ENCODE measurements at regions not wholly inside any gene's neighbourhood (a gene's known extent, or its start where the extent isn't known, plus 50 kb on each side); places are given as distances from the start of the nearest gene placed in this dataset.

DNA sequence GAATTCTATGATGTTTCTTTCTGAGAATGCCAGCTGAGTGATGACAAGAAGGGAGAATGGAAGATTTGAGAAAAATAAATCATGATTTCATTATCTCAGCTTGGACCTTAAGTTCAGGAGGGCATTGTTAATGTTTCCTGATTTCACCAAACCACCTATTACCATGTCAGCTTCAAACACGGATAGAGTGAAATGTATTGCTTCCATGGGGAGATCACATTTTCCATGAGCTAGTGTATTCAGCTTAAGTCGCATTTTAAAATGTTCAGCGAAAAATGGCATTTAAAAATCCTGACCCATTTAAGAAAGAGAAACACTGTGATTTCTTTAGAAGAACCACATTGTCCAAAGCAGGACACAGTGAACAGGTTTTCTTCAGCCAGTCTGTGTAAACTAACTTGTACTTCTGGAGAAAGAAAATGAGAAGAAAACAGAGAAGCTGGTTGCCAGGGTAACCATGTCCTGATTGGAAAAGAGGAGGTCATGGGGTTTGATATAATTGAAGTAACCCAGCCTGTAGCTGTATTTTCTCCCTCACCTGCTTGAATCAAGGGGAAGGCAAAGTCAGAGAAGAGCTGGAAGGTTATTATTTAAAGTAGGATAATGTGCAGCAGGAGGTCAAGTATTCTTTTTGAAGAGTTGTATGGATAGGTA, 684.1 kb upstream of the NRSN1 start:
- Histone ChIP-seq H3K36me3 (ENCODE audit: control insufficient read depth in 2 of 2, insufficient read depth in 1 of 2, low read length in 2 of 2) (no peaks in the 10 kb centered on the region), H3K9me3 (ENCODE audit: control insufficient read depth, insufficient read depth, low read depth, low read length) (no peaks in the 10 kb centered on the region), H3K4me3 (ENCODE audit: low read depth, low read length) (no peak overlapping the region), H3K27ac (ENCODE audit: extremely low read depth, low read depth, low read length) (no peak overlapping the region), H3K4me1 (ENCODE audit: control insufficient read depth, insufficient read depth, low read length) (peaks cover 2% of the 10 kb centered on the region; the same call in 1 of the 2 replicates)
- POLR2A ChIA-PET, result interaction anchor here (0.6 kb wide), 1 partner anchor 27 kb away, joined by 4 read pairs; no protein-coding TSS in a partner anchor
- CTCF ChIA-PET, result no interaction called here
- TF ChIP-seq ZNF184 (tag by site-specific recombination; IDR thresholded peaks at IDR 0.05) (no peak), ZBTB20 (tag by site-specific recombination; IDR thresholded peaks at IDR 0.05) (no peak), CTCF (tag by site-specific recombination; IDR thresholded peaks at IDR 0.05) (no peak), ZNF10 (tag by site-specific recombination; IDR thresholded peaks at IDR 0.05) (no peak), EGR2 (tag by site-specific recombination; IDR thresholded peaks at IDR 0.05; ENCODE audit: low read depth) (no peak), ZBTB48 (tag by site-specific recombination; IDR thresholded peaks at IDR 0.05) (no peak), ZNF175 (tag by site-specific recombination; IDR thresholded peaks at IDR 0.05) (no peak), ZNF121 (tag by site-specific recombination; IDR thresholded peaks at IDR 0.05) (no peak), IKZF3 (tag by site-specific recombination; IDR thresholded peaks at IDR 0.05) (no peak), ZNF654 (tag by site-specific recombination; IDR thresholded peaks at IDR 0.05; ENCODE audit: low read depth) (no peak), ZNF138 (tag by site-specific recombination; IDR thresholded peaks at IDR 0.05; ENCODE audit: borderline replicate concordance) (no peak), ZNF155 (tag by site-specific recombination; IDR thresholded peaks at IDR 0.05) (no peak), ZNF776 (tag by site-specific recombination; IDR thresholded peaks at IDR 0.05; ENCODE audit: borderline replicate concordance) (no peak), ZNF747 (tag by site-specific recombination; IDR thresholded peaks at IDR 0.05) (no peak), ZNF423 (tag by site-specific recombination; IDR thresholded peaks at IDR 0.05) (no peak), ZNF133 (tag by site-specific recombination; IDR thresholded peaks at IDR 0.05) (no peak)
- TF ChIP-seq, protein P1, sequence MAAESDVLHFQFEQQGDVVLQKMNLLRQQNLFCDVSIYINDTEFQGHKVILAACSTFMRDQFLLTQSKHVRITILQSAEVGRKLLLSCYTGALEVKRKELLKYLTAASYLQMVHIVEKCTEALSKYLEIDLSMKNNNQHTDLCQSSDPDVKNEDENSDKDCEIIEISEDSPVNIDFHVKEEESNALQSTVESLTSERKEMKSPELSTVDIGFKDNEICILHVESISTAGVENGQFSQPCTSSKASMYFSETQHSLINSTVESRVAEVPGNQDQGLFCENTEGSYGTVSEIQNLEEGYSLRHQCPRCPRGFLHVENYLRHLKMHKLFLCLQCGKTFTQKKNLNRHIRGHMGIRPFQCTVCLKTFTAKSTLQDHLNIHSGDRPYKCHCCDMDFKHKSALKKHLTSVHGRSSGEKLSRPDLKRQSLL (tag by site-specific recombination; IDR thresholded peaks at IDR 0.05), result no peak
- TF ChIP-seq, protein P2, sequence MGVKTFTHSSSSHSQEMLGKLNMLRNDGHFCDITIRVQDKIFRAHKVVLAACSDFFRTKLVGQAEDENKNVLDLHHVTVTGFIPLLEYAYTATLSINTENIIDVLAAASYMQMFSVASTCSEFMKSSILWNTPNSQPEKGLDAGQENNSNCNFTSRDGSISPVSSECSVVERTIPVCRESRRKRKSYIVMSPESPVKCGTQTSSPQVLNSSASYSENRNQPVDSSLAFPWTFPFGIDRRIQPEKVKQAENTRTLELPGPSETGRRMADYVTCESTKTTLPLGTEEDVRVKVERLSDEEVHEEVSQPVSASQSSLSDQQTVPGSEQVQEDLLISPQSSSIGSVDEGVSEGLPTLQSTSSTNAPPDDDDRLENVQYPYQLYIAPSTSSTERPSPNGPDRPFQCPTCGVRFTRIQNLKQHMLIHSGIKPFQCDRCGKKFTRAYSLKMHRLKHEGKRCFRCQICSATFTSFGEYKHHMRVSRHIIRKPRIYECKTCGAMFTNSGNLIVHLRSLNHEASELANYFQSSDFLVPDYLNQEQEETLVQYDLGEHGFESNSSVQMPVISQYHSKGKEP (tag by site-specific recombination; IDR thresholded peaks at IDR 0.05), result no peak

- no peaks in the 10 kb centered on the region for H3K36me3 ChIP-seq (ENCODE audit: control insufficient read depth in 2 of 2, insufficient read depth in 1 of 2, low read length in 2 of 2)
- no peak for TF ChIP-seq ZSCAN4 (tag by site-specific recombination; IDR thresholded peaks at IDR 0.05)
- no peak for TF ChIP-seq ZBTB8A (tag by site-specific recombination; IDR thresholded peaks at IDR 0.05)
- no peak for TF ChIP-seq ZNF544 (tag by site-specific recombination; IDR thresholded peaks at IDR 0.05)
- TF ChIP-seq ZNF654 (tag by site-specific recombination; IDR thresholded peaks at IDR 0.05; ENCODE audit: low read depth), result no peak
- no peak for TF ChIP-seq ZNF202 (tag by site-specific recombination; IDR thresholded peaks at IDR 0.05; ENCODE audit: borderline replicate concordance)
- TF ChIP-seq ZNF692 (tag by site-specific recombination; IDR thresholded peaks at IDR 0.05), result no peak
- TF ChIP-seq ZNF837 (tag by site-specific recombination; IDR thresholded peaks at IDR 0.05), result no peak
- TF ChIP-seq ZNF211 (tag by site-specific recombination; IDR thresholded peaks at IDR 0.05; ENCODE audit: low read depth), result no peak
- ChIA-PET POLR2A (no interaction called here), CTCF (no interaction called here)
- peaks cover 2% of the 10 kb centered on the region; the same call in 1 of the 2 replicates for H3K4me1 ChIP-seq (ENCODE audit: control insufficient read depth, insufficient read depth, low read length)
- no peaks in the 10 kb centered on the region for H3K9me3 ChIP-seq (ENCODE audit: control insufficient read depth, insufficient read depth, low read depth, low read length)
- H3K27ac ChIP-seq (ENCODE audit: extremely low read depth, low read depth, low read length), result no peak overlapping the region
- no peak overlapping the region for H3K4me3 ChIP-seq (ENCODE audit: low read depth, low read length)
These were observed 680.8 kb upstream of the NRSN1 start for GRCh38 chr6:23445157-23445710.
